ENCODE measurements at regions not wholly inside any gene's neighbourhood (a gene's known extent, or its start where the extent isn't known, plus 50 kb on each side); places are given as distances from the start of the nearest gene placed in this dataset.

- TF ChIP-seq POLR2A (IDR thresholded peaks at IDR 0.05) (no peak), CTCF (IDR thresholded peaks at IDR 0.05) (no peak), POLR2AphosphoS5 (IDR thresholded peaks at IDR 0.05) (no peak), EP300 (IDR thresholded peaks at IDR 0.05) (no peak)
Observed at GRCh38 chr6:4344317-4344899, 209.0 kb upstream of the ECI2 start.

Measured in sigmoid colon (tissue), 4 donors.